Neuronal stem cell (in vitro differentiated cells): ENCODE measurements at regions not wholly inside any gene's neighbourhood (a gene's known extent, or its start where the extent isn't known, plus 50 kb on each side); places are given as distances from the start of the nearest gene placed in this dataset.
"Not testable (repeated sequence)": the region's sequence is repeated elsewhere in the genome, so short reads cannot be mapped to it uniquely, and the experiment has no call there.

Experiments
- DNase-seq: peaks from one replicate; pipeline ENCODE4 v3.0.0-alpha.2; 2013; ENCODE audit warnings: low spot score
- H2AFZ ChIP-seq: one replicate; pipeline ENCODE4 v1.6.1; 2013; ENCODE audit warnings: mild to moderate bottlenecking, low read length, inconsistent platforms
- H2AK5ac ChIP-seq: 2 replicates; pipeline ENCODE4 v1.6.1; 2013; ENCODE audit warnings: low read depth, mild to moderate bottlenecking, inconsistent platforms, low read length, moderate library complexity, mixed read lengths
- H2BK120ac ChIP-seq: 2 replicates; pipeline ENCODE4 v1.6.1; 2013; ENCODE audit warnings: low read depth, mild to moderate bottlenecking, inconsistent platforms, low read length, moderate library complexity, mixed read lengths
- H2BK12ac ChIP-seq: one replicate; pipeline ENCODE4 v1.6.1; 2013; ENCODE audit warnings: low read length, inconsistent platforms
- H2BK15ac ChIP-seq: 2 replicates; pipeline ENCODE4 v1.6.1; 2013; ENCODE audit warnings: mild to moderate bottlenecking, low read length, inconsistent platforms, mixed read lengths
- H2BK5ac ChIP-seq: one replicate; pipeline ENCODE4 v1.6.1; 2013; ENCODE audit warnings: inconsistent platforms, mild to moderate bottlenecking, low read length, moderate library complexity
- H3K14ac ChIP-seq: one replicate; pipeline ENCODE4 v1.6.1; 2013; ENCODE audit warnings: low read length, inconsistent platforms
- H3K18ac ChIP-seq: 2 replicates; pipeline ENCODE4 v1.6.1; 2013; ENCODE audit warnings: low read length, inconsistent platforms
- H3K23ac ChIP-seq: 2 replicates; pipeline ENCODE4 v1.6.1; 2013; ENCODE audit warnings: low read depth, mild to moderate bottlenecking, mixed read lengths, low read length, inconsistent platforms; ENCODE audit not compliant: poor library complexity
- H3K27ac ChIP-seq: replicated peaks from 3 replicates; pipeline ENCODE4 v1.5.1; 2013; ENCODE audit warnings: low read length, inconsistent platforms
- H3K27me3 ChIP-seq, 3 experiments: 2 replicates each; pipeline ENCODE4 v1.6.1; 2013; ENCODE audit warnings: low read length in 3 of 3, mild to moderate bottlenecking in 2 of 3, inconsistent platforms in 1 of 3, low read depth in 1 of 3, mixed read lengths in 1 of 3, moderate library complexity in 1 of 3; ENCODE audit not compliant: control insufficient read depth in 3 of 3, insufficient read depth in 3 of 3
- H3K36me3 ChIP-seq, 2 donors: replicated peaks in 1 of 2; 2 replicates each; pipeline ENCODE4 v1.6.1; 2013; ENCODE audit warnings: low read length in 2 of 2; ENCODE audit not compliant: control insufficient read depth in 2 of 2, insufficient read depth in 2 of 2
- H3K4ac ChIP-seq: 2 replicates; pipeline ENCODE4 v1.6.1; 2013; ENCODE audit warnings: inconsistent platforms, mild to moderate bottlenecking, low read length, moderate library complexity
- H3K4me1 ChIP-seq, 2 donors: 1 replicate in 1 of 2; 2 replicates in 1 of 2; pipeline ENCODE4 v1.6.1; 2013; ENCODE audit warnings: low read length in 2 of 2, low read depth in 1 of 2; ENCODE audit not compliant: control insufficient read depth in 2 of 2, insufficient read depth in 1 of 2
- H3K4me2 ChIP-seq: one replicate; pipeline ENCODE4 v1.6.1; 2013; ENCODE audit warnings: mild to moderate bottlenecking, low read length, inconsistent platforms; ENCODE audit not compliant: insufficient read depth, poor library complexity, severe bottlenecking
- H3K4me3 ChIP-seq, 2 donors: 2 replicates each; pipeline ENCODE4 v1.5.1; 2013; ENCODE audit warnings: low read length in 2 of 2, mild to moderate bottlenecking in 2 of 2, inconsistent platforms in 1 of 2, moderate library complexity in 1 of 2
- H3K79me1 ChIP-seq: one replicate; pipeline ENCODE4 v1.6.1; 2013; ENCODE audit warnings: low read depth, mild to moderate bottlenecking, inconsistent platforms, low read length, moderate library complexity
- H3K9ac ChIP-seq: one replicate; pipeline ENCODE4 v1.6.1; 2013; ENCODE audit warnings: mild to moderate bottlenecking, low read depth, low read length, inconsistent platforms; ENCODE audit not compliant: poor library complexity
- H3K9me3 ChIP-seq, 2 donors: replicated peaks in 1 of 2; 2 replicates each; pipeline versions ENCODE3 to v1.6.1; 2013; ENCODE audit warnings: low read length in 2 of 2, mild to moderate bottlenecking in 2 of 2, inconsistent platforms in 1 of 2, low read depth in 1 of 2, mixed read lengths in 1 of 2, moderate library complexity in 1 of 2; ENCODE audit not compliant: control insufficient read depth in 2 of 2, insufficient read depth in 1 of 2
- H4K8ac ChIP-seq: one replicate; pipeline ENCODE4 v1.6.1; 2013; ENCODE audit warnings: low read depth, mild to moderate bottlenecking, inconsistent platforms, low read length, moderate library complexity
- H4K91ac ChIP-seq: one replicate; pipeline ENCODE4 v1.6.1; 2013; ENCODE audit warnings: low read length, low read depth, mild to moderate bottlenecking, inconsistent platforms; ENCODE audit not compliant: poor library complexity
- WGBS, 2 donors: extraction: QIAGEN DNeasy Blood & Tissue Kit; methylation state at CpG; one replicate each; pipeline ENCODE4 v1.1.7; 2013; ENCODE audit warnings: missing lambda C conversion rate in 2 of 2, mixed read lengths in 1 of 2; ENCODE audit not compliant: insufficient read length in 2 of 2, insufficient replicate concordance in 1 of 2; ENCODE audit errors: extremely low coverage in 2 of 2; 5-methylcytosine and 5-hydroxymethylcytosine counted together

- Histone ChIP-seq H3K27me3 (no peaks in the 10 kb centered on the region), H2BK15ac (no peak overlapping the region), H3K4ac (no peak overlapping the region), H3K18ac (no peak overlapping the region), H2AK5ac (no peak overlapping the region), H3K4me2 (no peak overlapping the region), H3K27ac (no peak overlapping the region), H3K9me3 (no peaks in the 10 kb centered on the region), H3K14ac (no peak overlapping the region), H2BK5ac (no peak overlapping the region), H4K8ac (no peak overlapping the region), H2BK12ac (no peak overlapping the region), H2AFZ (peak overlapping the region; percentile 74), H3K23ac (no peak overlapping the region), H3K4me3 (no peak overlapping the region), H4K91ac (no peak overlapping the region), H2BK120ac (no peak overlapping the region), H3K79me1 (no peaks in the 10 kb centered on the region), H3K4me1 (peaks cover 0 to 23% of the 10 kb centered on the region in 2 donors), H3K36me3 (no peaks in the 10 kb centered on the region), H3K9ac (no peak overlapping the region)
- no peak for DNase-seq
- no CpG with 5 or more reads among the region's 1 CpG for WGBS, 2 donors
These were observed 482.6 kb downstream of the PLOD2 start for GRCh38 chr3:145678401-145678800.

GRCh38 chr3:145681181-145681580, 479.8 kb downstream of the PLOD2 start:
- Histone ChIP-seq H2BK120ac (no peak overlapping the region), H3K4me2 (no peak overlapping the region), H2AK5ac (no peak overlapping the region), H3K14ac (no peak overlapping the region), H3K27me3 (no peaks in the 10 kb centered on the region), H3K79me1 (no peaks in the 10 kb centered on the region), H3K18ac (no peak overlapping the region), H3K27ac (no peak overlapping the region), H3K9me3 (no peaks in the 10 kb centered on the region), H2BK12ac (no peak overlapping the region), H2BK5ac (no peak overlapping the region), H3K4ac (no peak overlapping the region), H3K9ac (no peak overlapping the region), H2BK15ac (no peak overlapping the region), H4K8ac (no peak overlapping the region), H3K36me3 (no peaks in the 10 kb centered on the region), H2AFZ (peak overlapping the region; percentile 28), H3K4me3 (no peak overlapping the region), H3K23ac (no peak overlapping the region), H3K4me1 (peaks cover 0 to 19% of the 10 kb centered on the region in 2 donors), H4K91ac (no peak overlapping the region)
- no peak for DNase-seq
- no CpG with 5 or more reads among the region's 3 CpGs for WGBS, 2 donors

GRCh38 chr3:145687978-145688377, 473.0 kb downstream of the PLOD2 start:
- not testable (repeated sequence) for H3K14ac ChIP-seq, H4K8ac ChIP-seq, H3K23ac ChIP-seq, H3K9ac ChIP-seq, H3K18ac ChIP-seq, H3K79me1 ChIP-seq, H3K9me3 ChIP-seq, H2BK12ac ChIP-seq, H3K36me3 ChIP-seq, H2AK5ac ChIP-seq, H3K4me1 ChIP-seq, H2BK5ac ChIP-seq, H2AFZ ChIP-seq, H3K4ac ChIP-seq, H4K91ac ChIP-seq, DNase-seq, H3K4me2 ChIP-seq, H2BK15ac ChIP-seq, H3K4me3 ChIP-seq, H3K27me3 ChIP-seq, H2BK120ac ChIP-seq, H3K27ac ChIP-seq
- no CpG with 5 or more reads among the region's 3 CpGs for WGBS, 2 donors

- no peak overlapping the region for H4K91ac ChIP-seq
- no peak overlapping the region for H3K23ac ChIP-seq
- no peak overlapping the region for H2BK15ac ChIP-seq
- no peak for DNase-seq
- no peaks in the 10 kb centered on the region for H3K27me3 ChIP-seq
- no peaks in the 10 kb centered on the region for H3K79me1 ChIP-seq
- no peak overlapping the region for H2BK5ac ChIP-seq
- H3K4me1 ChIP-seq = no peaks in the 10 kb centered on the region
- H2AK5ac ChIP-seq = no peak overlapping the region
- H3K4me2 ChIP-seq = no peak overlapping the region
- H3K4me3 ChIP-seq = no peak overlapping the region
- H3K9ac ChIP-seq = no peak overlapping the region
- no peak overlapping the region for H3K27ac ChIP-seq
- H2BK12ac ChIP-seq = no peak overlapping the region
- H4K8ac ChIP-seq = no peak overlapping the region
- H3K36me3 ChIP-seq = no peaks in the 10 kb centered on the region
- no peak overlapping the region for H3K18ac ChIP-seq
- H3K14ac ChIP-seq = no peak overlapping the region
- no peak overlapping the region for H2AFZ ChIP-seq
- no peaks in the 10 kb centered on the region for H3K9me3 ChIP-seq
- H3K4ac ChIP-seq = no peak overlapping the region
- no peak overlapping the region for H2BK120ac ChIP-seq
- WGBS, 2 donors = no CpG with 5 or more reads among the region's 2 CpGs
These were observed 468.2 kb downstream of the PLOD2 start for GRCh38 chr3:145692751-145693150.
